GM12878 (cell line): ENCODE measurements at regions not wholly inside any gene's neighbourhood (a gene's known extent, or its start where the extent isn't known, plus 50 kb on each side); places are given as distances from the start of the nearest gene placed in this dataset.

Experiments
- ATAC-seq: fragments of 200-7000 bp; cut with Tn5 transposase; 3 replicates; pipeline ENCODE4 v1.9.1; 2020; ENCODE audit warnings: mild to moderate bottlenecking, moderate library complexity
- BruUV-seq: library from RNA; stranded (reverse); fragments of 400-500 nt; replicated peaks from 2 replicates; lab custom pipeline; 2021; lab: Mats Ljungman, UMichigan
- CTCF ChIA-PET: fragments of 300-600 bp; sonication (Branson Sonifier 250); formaldehyde crosslinking; extraction: SDS; loops from one replicate; lab custom pipeline; 2021; ENCODE audit warnings: inconsistent platforms; lab: Yijun Ruan, JAX
- POLR2A ChIA-PET: fragments of 350-600 bp; formaldehyde crosslinking; extraction: SDS; loops from one replicate; lab custom pipeline; 2021; ENCODE audit warnings: inconsistent platforms; lab: Charles Lee
- RAD21 ChIA-PET: fragments of 300-600 bp; sonication (Branson Sonifier 250); formaldehyde crosslinking; loops from one replicate; lab custom pipeline; 2023; ENCODE audit warnings: antibody characterized with exemption; ENCODE audit not compliant: unreplicated experiment; lab: Charles Lee
- SMC1A ChIA-PET: fragments of 300-600 bp; sonication (Branson Sonifier 250); formaldehyde crosslinking; loops from one replicate; lab custom pipeline; 2023; ENCODE audit not compliant: unreplicated experiment, uncharacterized antibody; lab: Charles Lee
- DNase-seq: peaks from one replicate; pipeline ENCODE4 v3.0.0-alpha.2; 2011; ENCODE audit warnings: low read depth, low spot score
- FAIRE-seq: peaks from 3 replicates; lab custom pipeline; 2011; peaks lifted over from hg19 to GRCh38; lab: Jason Lieb, UNC
- H2AFZ ChIP-seq: 2 replicates; pipeline ENCODE4 v1.6.0; 2011; ENCODE audit warnings: low read depth, low read length, control low read depth; ENCODE audit not compliant: control insufficient read depth
- H3K27ac ChIP-seq: 2 replicates; pipeline ENCODE4 v1.5.1; 2011; ENCODE audit warnings: control low read depth; ENCODE audit not compliant: control insufficient read depth, insufficient read depth
- H3K27me3 ChIP-seq, 2 experiments: replicated peaks in 1 of 2; 2 replicates each; pipeline versions ENCODE4 v1.6.0 to v1.6.1; 2011; ENCODE audit warnings: low read length in 1 of 2; ENCODE audit not compliant: control insufficient read depth in 2 of 2, insufficient read depth in 2 of 2
- H3K36me3 ChIP-seq, 2 experiments: 2 replicates each; pipeline ENCODE4 v1.5.1; 2011; ENCODE audit warnings: low read length in 1 of 2; ENCODE audit not compliant: control insufficient read depth in 2 of 2, insufficient read depth in 2 of 2
- H3K4me1 ChIP-seq: 2 replicates; pipeline ENCODE4 v1.6.1; 2011; ENCODE audit warnings: mild to moderate bottlenecking, low read length, moderate library complexity, mixed read lengths; ENCODE audit not compliant: control insufficient read depth, insufficient read depth
- H3K4me2 ChIP-seq: 2 replicates; pipeline ENCODE4 v1.6.0; 2011; ENCODE audit warnings: control low read depth; ENCODE audit not compliant: control insufficient read depth, insufficient read depth
- H3K4me3 ChIP-seq: fragments of 200-600 bp; sonication (generic); 2 replicates; pipeline ENCODE4 v1.5.1; 2016
- H3K79me2 ChIP-seq: 2 replicates; pipeline ENCODE4 v1.6.0; 2011; ENCODE audit warnings: low read length; ENCODE audit not compliant: control insufficient read depth, insufficient read depth
- H3K9ac ChIP-seq: 2 replicates; pipeline ENCODE4 v1.8.0; 2011; ENCODE audit warnings: low read length, control low read depth, mixed read lengths; ENCODE audit not compliant: control insufficient read depth, insufficient read depth
- H3K9me3 ChIP-seq: replicated peaks from 3 replicates; pipeline ENCODE4 v1.5.1; 2011; ENCODE audit warnings: mild to moderate bottlenecking, low read length; ENCODE audit not compliant: control insufficient read depth, insufficient read depth
- H4K20me1 ChIP-seq: 2 replicates; pipeline ENCODE4 v1.6.0; 2011; ENCODE audit not compliant: control insufficient read depth, insufficient read depth
- CEBPB ChIP-seq, 2 experiments: fragments of 150-350 bp in 1 of 2; IDR thresholded peaks; 2 replicates each; pipeline ENCODE4 v1.6.1; 2012 to 2014; ENCODE audit warnings: low read depth in 2 of 2, low read length in 2 of 2, borderline replicate concordance in 1 of 2, inconsistent platforms in 1 of 2
- MEF2B ChIP-seq: fragments of 450-650 bp; IDR thresholded peaks from 2 replicates; pipeline ENCODE4 v1.6.1; 2018; ENCODE audit warnings: mild to moderate bottlenecking, moderate library complexity; ENCODE audit not compliant: partially characterized antibody, poor library complexity, severe bottlenecking
- MTA3 ChIP-seq: IDR thresholded peaks from 2 replicates; pipeline ENCODE4 v1.6.1; 2012; ENCODE audit warnings: low read length, inconsistent platforms, borderline replicate concordance
- NR2C2 ChIP-seq: IDR thresholded peaks from 2 replicates; pipeline ENCODE4 v1.6.1; 2011; ENCODE audit warnings: borderline replicate concordance, low read depth; ENCODE audit not compliant: control insufficient read depth, insufficient read length
- NR2F1 ChIP-seq: fragments of 450-650 bp; conservative IDR thresholded peaks from 2 replicates; pipeline ENCODE4 v1.6.1; 2017; ENCODE audit warnings: mild to moderate bottlenecking
- POLR2AphosphoS5 ChIP-seq: IDR thresholded peaks from 2 replicates; pipeline ENCODE4 v1.6.1; 2011; ENCODE audit warnings: mild to moderate bottlenecking, low read length, inconsistent platforms
- REST ChIP-seq: IDR thresholded peaks from 2 replicates; pipeline ENCODE4 v1.6.1; 2012; ENCODE audit warnings: mild to moderate bottlenecking, low read depth, low read length
- SMC3 ChIP-seq: IDR thresholded peaks from 2 replicates; pipeline ENCODE4 v1.6.1; 2011; ENCODE audit warnings: low read length, improper control_type of control experiment, borderline replicate concordance
- SUPT20H ChIP-seq: IDR thresholded peaks from 2 replicates; pipeline ENCODE4 v1.6.1; 2011; ENCODE audit warnings: low read depth, mild to moderate bottlenecking, low read length, moderate library complexity, borderline replicate concordance; ENCODE audit not compliant: control insufficient read depth
- ZBTB4 ChIP-seq: fragments of 450-650 bp; formaldehyde crosslinking; IDR thresholded peaks from 2 replicates; pipeline ENCODE4 v1.4.0; 2022; ENCODE audit warnings: mild to moderate bottlenecking, moderate library complexity
- ZNF274 ChIP-seq: IDR thresholded peaks from one replicate; pipeline ENCODE4 v1.8.0; 2011; ENCODE audit not compliant: insufficient read length, insufficient read depth
- ZNF384 ChIP-seq: IDR thresholded peaks from 2 replicates; pipeline ENCODE4 v1.6.1; 2012; ENCODE audit warnings: low read depth, mild to moderate bottlenecking, low read length, improper control_type of control experiment, borderline replicate concordance
- ZZZ3 ChIP-seq: IDR thresholded peaks from 2 replicates; pipeline ENCODE4 v1.6.1; 2011; ENCODE audit warnings: low read depth; ENCODE audit not compliant: control insufficient read depth, insufficient read length
- WGBS: methylation state at CpG from one replicate; pipeline ENCODE4 v1.1.6; 2016; ENCODE audit warnings: low lambda C conversion rate; ENCODE audit not compliant: insufficient replicate concordance, insufficient coverage; ENCODE audit errors: missing lambda C conversion rate; 5-methylcytosine and 5-hydroxymethylcytosine counted together
- in situ Hi-C: fragments of 300-500 bp; cut with MboI; formaldehyde crosslinking; loops from 9 replicates; pipeline ENCODE4 v1.14.3; 2018; ENCODE audit warnings: mixed read lengths
- intact Hi-C: fragments of 100-400 bp; cut with micrococcal nuclease; formaldehyde crosslinking; loops from one replicate; pipeline ENCODE4 v1.14.2; 2022; ENCODE audit not compliant: unreplicated experiment
- TF ChIP-seq, protein P1 (sequence below): fragments of 150-350 bp; IDR thresholded peaks from 2 replicates; pipeline ENCODE4 v1.6.1; 2016; ENCODE audit warnings: low read depth, low read length

GRCh38 chr2:219783359-219783975 lies 156.0 kb downstream of the SLC4A3 start:
- CTCF ChIA-PET = no interaction called here
- RAD21 ChIA-PET = no interaction called here
- no peak overlapping the region for H3K4me3 ChIP-seq
- no peak for DNase-seq
- POLR2A ChIA-PET = no interaction called here
- in situ Hi-C loops (no loop called here), intact Hi-C loops (no loop called here)
- no peak for ATAC-seq
- no peak overlapping the region for H3K27ac ChIP-seq
- H2AFZ ChIP-seq = no peak overlapping the region
- H3K4me1 ChIP-seq = no peaks in the 10 kb centered on the region
- H3K9ac ChIP-seq = no peak overlapping the region
- FAIRE-seq = no peak
- SMC1A ChIA-PET = no interaction called here
- H3K9me3 ChIP-seq = no peaks in the 10 kb centered on the region
- no peaks in the 10 kb centered on the region; a peak in 1 of 4 replicates for H3K27me3 ChIP-seq
- H4K20me1 ChIP-seq = no peaks in the 10 kb centered on the region
- BruUV-seq = no TSS peak
- no peak overlapping the region for H3K4me2 ChIP-seq
- H3K36me3 ChIP-seq = no peaks in the 10 kb centered on the region
- no peaks in the 10 kb centered on the region for H3K79me2 ChIP-seq
- 21% methylated on average over 4 of the region's 4 CpGs for WGBS
- TF ChIP-seq NR2C2 = no peak
- no peak for TF ChIP-seq ZBTB4 (CRISPR knock-in tag)
- TF ChIP-seq MEF2B = no peak
- no peak for TF ChIP-seq MTA3
- TF ChIP-seq ZNF274 = no peak
- TF ChIP-seq ZZZ3 = no peak
- TF ChIP-seq REST = no peak
- no peak for TF ChIP-seq CEBPB (IDR thresholded peaks at IDR 0.05; ENCODE audit: borderline replicate concordance in 1 of 2, low read depth in 2 of 2, low read length in 2 of 2)
- no peak for TF ChIP-seq SUPT20H
- TF ChIP-seq, protein P1, sequence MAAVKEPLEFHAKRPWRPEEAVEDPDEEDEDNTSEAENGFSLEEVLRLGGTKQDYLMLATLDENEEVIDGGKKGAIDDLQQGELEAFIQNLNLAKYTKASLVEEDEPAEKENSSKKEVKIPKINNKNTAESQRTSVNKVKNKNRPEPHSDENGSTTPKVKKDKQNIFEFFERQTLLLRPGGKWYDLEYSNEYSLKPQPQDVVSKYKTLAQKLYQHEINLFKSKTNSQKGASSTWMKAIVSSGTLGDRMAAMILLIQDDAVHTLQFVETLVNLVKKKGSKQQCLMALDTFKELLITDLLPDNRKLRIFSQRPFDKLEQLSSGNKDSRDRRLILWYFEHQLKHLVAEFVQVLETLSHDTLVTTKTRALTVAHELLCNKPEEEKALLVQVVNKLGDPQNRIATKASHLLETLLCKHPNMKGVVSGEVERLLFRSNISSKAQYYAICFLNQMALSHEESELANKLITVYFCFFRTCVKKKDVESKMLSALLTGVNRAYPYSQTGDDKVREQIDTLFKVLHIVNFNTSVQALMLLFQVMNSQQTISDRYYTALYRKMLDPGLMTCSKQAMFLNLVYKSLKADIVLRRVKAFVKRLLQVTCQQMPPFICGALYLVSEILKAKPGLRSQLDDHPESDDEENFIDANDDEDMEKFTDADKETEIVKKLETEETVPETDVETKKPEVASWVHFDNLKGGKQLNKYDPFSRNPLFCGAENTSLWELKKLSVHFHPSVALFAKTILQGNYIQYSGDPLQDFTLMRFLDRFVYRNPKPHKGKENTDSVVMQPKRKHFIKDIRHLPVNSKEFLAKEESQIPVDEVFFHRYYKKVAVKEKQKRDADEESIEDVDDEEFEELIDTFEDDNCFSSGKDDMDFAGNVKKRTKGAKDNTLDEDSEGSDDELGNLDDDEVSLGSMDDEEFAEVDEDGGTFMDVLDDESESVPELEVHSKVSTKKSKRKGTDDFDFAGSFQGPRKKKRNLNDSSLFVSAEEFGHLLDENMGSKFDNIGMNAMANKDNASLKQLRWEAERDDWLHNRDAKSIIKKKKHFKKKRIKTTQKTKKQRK = no peak
- TF ChIP-seq SMC3 = no peak
- no peak for TF ChIP-seq NR2F1
- TF ChIP-seq POLR2AphosphoS5 = no peak
- TF ChIP-seq ZNF384 = no peak
